ENCODE measurements at regions not wholly inside any gene's neighbourhood (a gene's known extent, or its start where the extent isn't known, plus 50 kb on each side); places are given as distances from the start of the nearest gene placed in this dataset.

GRCh38 chr1:234540404-234540762 lies 61.4 kb upstream of the TARBP1 start:
- no peak overlapping the region for H3K4me3 ChIP-seq (replicated peaks; ENCODE audit: low read depth, low read length)
- TF ChIP-seq CTCF (IDR thresholded peaks at IDR 0.05; ENCODE audit: low read depth, low read length, missing control alignments), result no peak
- DNase-seq (ENCODE audit: extremely low read depth, low read depth), result no peak

DNA sequence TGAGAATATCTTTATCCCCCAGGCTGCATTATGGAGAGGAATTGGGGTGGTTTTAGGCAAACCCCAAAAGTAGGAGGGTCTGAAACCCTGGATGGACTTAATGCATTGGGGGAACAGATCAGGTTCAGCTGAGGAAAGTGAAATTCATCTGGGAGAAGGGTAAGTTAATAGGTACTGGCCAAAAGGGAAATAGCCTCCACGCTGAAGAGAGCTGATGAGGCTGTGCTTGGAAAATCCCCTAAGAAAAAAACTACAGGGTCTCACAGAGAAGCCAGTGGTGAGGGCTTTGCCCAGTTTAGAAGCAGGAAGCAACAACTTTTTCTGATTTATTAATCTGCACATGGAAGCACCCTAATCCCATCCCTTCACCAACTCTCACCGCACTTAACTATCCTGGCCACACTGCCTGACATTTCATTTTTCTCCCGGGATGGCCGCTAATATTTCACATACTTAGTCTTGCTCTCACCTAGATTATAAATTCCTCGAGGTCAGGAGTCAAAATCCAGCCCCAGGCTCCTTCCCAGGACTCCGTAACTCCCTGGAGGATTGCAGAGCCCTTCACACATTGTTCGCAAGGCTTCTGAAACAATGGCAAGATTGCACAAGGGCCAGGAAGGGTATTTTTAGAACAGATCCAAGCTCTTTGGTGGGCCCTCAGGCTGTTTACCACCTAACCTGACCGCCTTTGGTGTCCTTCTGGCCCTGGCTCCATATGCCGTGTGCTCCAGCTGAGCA lies 60.9 kb upstream of the TARBP1 start:
- TF ChIP-seq CTCF (IDR thresholded peaks at IDR 0.05; ENCODE audit: low read depth, low read length, missing control alignments), result no peak
- no peak for DNase-seq (ENCODE audit: extremely low read depth, low read depth)
- H3K4me3 ChIP-seq (replicated peaks; ENCODE audit: low read depth, low read length), result no peak overlapping the region

DNA sequence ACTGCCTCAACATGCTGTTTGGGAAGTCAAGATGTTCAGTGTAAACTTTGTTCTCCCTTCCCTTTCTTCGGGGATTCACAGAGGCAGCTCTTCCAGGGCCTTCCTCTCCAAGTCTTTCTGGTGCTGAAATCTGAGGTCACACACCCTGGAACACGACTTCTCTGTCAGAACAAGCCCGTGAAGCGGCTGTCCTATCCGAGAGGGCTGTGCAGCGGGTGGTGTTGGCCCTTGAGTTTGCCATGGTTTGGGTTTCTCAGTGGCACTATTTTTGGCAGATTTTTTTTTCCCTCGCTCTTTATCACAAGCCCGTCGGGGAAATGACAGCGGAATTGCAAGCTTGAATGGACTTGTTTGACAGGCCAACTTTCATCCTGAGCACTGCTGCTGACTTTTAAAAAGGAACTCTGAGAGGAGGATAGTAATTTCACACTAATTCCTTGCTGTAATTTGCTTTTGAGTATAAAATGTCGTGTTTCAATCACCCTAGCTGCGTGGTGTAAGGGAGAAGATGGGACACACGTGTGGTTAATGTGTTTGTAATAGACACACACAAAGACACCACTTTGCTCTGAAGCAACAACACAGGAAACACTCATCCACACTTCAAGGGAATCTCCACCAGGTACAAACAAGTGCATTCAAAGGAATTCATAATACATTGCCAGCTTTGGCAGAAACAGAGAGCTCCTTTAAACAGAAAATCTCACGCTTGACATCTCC lies 60.1 kb upstream of the TARBP1 start:
- no peak overlapping the region for H3K4me3 ChIP-seq (replicated peaks; ENCODE audit: low read depth, low read length)
- no peak for DNase-seq (ENCODE audit: extremely low read depth, low read depth)
- no peak for TF ChIP-seq CTCF (IDR thresholded peaks at IDR 0.05; ENCODE audit: low read depth, low read length, missing control alignments)

GRCh38 chr1:234538062-234538731 lies 59.2 kb upstream of the TARBP1 start:
- no peak overlapping the region for H3K4me3 ChIP-seq (replicated peaks; ENCODE audit: low read depth, low read length)
- DNase-seq (ENCODE audit: extremely low read depth, low read depth), result no peak
- no peak for TF ChIP-seq CTCF (IDR thresholded peaks at IDR 0.05; ENCODE audit: low read depth, low read length, missing control alignments)

DNA sequence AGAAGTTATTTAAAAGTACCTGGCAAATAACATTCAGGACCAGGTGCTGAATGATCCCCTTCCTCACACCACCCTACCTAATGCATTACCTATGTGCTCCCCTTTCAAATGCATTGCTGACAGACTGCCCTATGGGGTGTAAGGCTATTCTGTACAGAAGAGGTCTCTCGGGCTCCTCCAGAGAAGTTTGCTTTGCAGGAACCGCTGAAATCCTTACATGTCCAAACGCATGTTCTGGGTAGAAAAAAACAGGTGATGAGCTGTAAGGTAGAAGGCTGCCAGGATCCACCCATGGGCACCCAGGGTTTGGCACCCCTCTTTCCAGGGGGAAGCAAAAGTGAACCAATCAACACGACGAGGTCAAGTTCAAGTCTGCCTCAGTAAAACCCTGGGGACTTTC lies 58.3 kb upstream of the TARBP1 start:
- H3K4me3 ChIP-seq (replicated peaks; ENCODE audit: low read depth, low read length), result no peak overlapping the region
- no peak for TF ChIP-seq CTCF (IDR thresholded peaks at IDR 0.05; ENCODE audit: low read depth, low read length, missing control alignments)
- no peak for DNase-seq (ENCODE audit: extremely low read depth, low read depth)

DNA sequence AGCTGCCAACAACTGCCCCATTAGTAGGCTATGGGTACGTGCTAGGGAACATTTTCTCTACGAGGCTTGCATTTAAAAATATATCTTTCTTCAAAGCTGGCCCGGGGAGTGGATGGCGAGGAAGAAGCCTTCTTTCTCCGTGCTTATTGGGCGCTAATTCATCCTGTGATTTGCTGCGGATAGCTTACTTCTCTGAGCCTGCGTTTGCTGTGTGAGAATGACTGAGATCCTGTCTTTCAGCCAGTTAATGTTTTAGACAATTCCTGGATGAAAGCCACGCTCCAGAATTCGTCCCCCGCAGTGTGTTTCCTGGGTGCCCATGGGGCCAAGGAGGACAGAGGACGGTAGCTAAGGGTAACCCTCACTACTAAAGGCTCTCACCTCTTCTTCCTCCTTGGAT lies 57.8 kb upstream of the TARBP1 start:
- no peak for TF ChIP-seq CTCF (IDR thresholded peaks at IDR 0.05; ENCODE audit: low read depth, low read length, missing control alignments)
- DNase-seq (ENCODE audit: extremely low read depth, low read depth), result no peak
- no peak overlapping the region for H3K4me3 ChIP-seq (replicated peaks; ENCODE audit: low read depth, low read length)
